ENCODE measurements at regions not wholly inside any gene's neighbourhood (a gene's known extent, or its start where the extent isn't known, plus 50 kb on each side); places are given as distances from the start of the nearest gene placed in this dataset.

DNA sequence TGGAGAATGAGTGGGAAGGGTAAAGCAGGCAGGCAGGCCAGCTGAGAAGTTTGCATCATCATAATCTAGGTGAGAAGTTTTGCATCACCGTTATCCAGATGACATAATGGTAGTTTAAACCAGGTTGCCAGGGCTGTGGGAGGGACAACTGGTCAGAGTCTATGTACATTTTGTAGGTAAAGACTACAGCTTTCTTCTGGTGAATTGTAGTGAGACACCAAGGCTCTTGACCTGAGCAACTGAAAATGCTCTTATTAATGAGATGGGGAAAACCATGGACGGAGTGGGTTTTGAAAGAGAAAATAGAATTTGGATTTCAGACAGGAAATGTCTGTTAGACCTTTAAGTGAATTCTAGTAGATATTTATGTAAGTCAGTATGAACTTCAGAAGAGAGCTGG lies 76.0 kb upstream of the VEGFC start:
- TF ChIP-seq CTCF (IDR thresholded peaks at IDR 0.05), result no peak

DNA sequence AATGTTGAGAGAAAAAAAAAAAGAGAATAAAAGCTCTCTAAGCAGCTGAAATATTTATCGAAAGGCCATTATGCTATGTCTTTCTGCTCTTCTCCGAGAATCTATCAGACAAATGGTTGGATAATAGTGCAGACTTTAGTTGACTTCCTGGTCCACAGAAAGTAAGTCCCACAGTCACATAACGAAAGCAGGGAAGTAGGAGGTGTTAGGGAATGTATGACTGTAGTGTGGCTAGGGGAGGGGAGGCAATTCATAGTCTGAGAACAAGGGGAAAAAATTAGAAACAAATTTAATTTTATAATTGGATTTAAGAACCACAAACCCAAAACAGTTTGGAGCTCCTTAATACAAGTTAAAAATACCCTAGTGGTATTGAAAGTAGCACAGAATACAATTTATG lies 79.7 kb upstream of the VEGFC start:
- no peak for TF ChIP-seq CTCF (IDR thresholded peaks at IDR 0.05)

DNA sequence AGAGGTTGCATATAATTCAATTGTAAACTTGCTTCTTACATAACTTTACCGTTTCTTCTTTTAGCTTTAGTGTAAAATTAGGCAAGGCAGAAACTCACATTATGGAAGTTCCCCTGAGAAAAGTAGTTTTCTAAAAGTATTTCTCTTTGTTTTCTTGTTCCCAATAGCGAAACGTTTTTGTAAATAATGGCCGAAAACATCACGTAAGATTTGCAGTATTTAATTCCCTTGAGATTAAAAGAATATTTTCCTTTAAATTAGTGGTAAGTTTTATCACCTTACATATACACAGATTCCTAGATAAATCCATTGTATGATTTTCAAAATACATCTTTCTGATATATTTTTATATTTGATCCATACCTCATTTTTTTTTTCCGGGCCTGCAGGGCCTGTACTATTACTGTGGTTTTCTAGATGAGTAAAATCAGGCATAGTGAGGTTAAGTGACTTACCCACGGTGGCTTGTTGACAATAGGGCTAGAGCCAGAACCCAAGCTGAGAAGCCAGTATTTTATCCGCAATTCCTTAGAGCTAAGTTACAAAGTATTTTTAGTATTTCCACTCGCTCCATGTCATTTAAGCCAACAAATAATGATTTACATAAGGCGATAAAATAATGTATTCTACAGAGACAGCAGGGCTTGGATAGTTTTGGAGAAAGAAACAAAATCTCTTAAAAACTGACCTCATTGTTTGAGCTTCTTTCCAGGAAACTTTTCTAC lies 82.2 kb upstream of the VEGFC start:
- TF ChIP-seq CTCF (IDR thresholded peaks at IDR 0.05), result no peak

DNA sequence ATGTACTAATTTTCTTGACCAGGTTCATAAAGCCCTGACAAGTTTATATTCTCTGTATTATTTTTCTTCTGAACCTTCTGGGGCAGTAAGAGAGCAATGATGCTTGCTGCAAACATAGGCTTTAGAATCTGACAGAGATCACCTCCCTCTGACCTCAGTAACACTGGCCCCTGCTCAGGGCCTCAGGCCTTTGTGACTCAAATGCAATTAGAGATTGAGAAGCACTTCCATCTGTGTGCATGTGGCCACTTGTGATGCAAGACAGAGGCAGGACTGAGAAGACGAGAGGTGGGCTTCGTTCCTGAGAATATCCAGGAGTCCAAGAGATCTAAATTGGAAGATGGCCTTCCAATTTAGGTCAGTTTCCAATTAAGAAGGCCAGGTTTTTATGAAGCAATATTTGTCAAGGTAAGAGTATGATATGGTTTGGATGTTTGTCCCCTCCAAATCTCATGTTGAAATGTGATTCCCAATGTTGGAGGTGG lies 82.8 kb upstream of the VEGFC start:
- TF ChIP-seq CTCF (IDR thresholded peaks at IDR 0.05), result no peak

DNA sequence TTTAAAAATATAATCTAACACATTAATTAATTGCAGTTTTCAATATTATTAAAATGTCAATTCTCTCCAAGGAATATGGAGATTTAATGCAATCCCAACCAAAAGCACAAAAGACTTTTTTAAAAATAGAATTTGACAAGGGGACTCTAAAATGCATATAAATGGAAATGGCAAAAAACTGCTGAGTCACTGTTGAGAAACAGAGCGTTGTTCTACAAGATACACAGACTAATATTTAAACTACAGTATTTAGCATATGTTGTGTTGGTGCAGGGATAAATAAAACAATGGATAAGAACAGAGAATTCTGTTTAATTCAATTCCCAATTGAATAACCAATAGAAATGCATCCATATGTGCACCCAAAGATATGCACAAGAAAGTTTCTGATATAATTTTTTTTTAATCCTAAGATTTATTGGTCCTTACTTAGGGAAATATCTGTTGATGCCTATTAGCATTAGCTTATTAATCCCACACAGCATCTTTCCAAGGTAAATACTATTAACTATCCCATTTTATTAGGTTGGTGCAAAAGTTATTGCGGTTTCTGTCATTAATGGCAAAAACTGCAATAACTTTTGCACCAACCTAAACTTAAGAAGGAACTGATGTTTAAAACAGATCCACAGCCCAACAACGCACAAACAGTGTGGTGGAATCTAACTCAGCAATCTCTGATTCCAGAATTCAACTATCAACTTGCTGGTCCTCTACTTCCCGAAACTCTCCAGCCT lies 86.8 kb upstream of the VEGFC start:
- no peak for TF ChIP-seq CTCF (IDR thresholded peaks at IDR 0.05)

DNA sequence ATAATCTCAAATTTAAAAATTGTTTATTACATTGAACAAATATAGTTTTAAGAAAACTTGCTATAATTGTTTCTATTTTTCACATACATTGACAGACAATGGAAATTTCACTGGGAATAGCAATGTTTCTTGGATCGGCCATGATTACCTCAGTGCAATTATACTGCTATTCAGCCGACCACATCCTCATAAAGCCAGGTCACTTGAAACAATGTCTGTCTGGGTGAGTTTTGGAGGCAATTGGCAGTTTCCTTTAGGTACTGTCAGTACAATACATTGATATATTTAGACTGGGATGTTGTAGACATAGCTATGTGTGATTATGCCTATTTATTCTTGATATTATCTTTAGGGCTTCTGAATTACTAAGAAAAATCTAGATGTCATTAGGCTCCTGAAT lies 89.5 kb upstream of the VEGFC start:
- no peak for TF ChIP-seq CTCF (IDR thresholded peaks at IDR 0.05)

DNA sequence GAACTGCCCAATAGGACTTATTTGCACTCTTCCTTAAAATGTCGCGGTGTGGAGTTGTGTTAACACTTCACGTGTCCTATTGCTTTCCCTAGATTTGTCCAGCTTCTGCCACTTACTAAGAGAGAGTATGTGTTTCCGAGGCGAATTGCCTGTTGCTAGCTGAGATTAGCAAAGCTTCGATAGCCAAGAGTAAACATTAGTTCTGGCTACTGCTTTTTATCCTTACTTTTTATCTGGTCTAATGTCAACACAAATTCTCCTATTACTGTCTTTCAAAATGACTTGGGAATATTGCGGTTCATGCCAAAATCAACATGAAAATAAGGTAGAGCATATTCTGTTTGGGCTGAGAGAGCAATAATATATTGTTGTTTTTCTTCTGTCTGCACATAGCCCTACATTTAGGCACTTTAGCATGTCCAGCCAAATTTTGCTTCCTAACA lies 90.4 kb upstream of the VEGFC start:
- no peak for TF ChIP-seq CTCF (IDR thresholded peaks at IDR 0.05)

Measured in LNCAP (cell line).